IPS-NIHi7 (cell line): ENCODE measurements at regions not wholly inside any gene's neighbourhood (a gene's known extent, or its start where the extent isn't known, plus 50 kb on each side); places are given as distances from the start of the nearest gene placed in this dataset.

ENCODE experiments used
- DNase-seq: peaks from one replicate; pipeline ENCODE4 v3.0.0; 2012; ENCODE audit warnings: mixed read lengths; ENCODE audit errors: extremely low spot score

DNA sequence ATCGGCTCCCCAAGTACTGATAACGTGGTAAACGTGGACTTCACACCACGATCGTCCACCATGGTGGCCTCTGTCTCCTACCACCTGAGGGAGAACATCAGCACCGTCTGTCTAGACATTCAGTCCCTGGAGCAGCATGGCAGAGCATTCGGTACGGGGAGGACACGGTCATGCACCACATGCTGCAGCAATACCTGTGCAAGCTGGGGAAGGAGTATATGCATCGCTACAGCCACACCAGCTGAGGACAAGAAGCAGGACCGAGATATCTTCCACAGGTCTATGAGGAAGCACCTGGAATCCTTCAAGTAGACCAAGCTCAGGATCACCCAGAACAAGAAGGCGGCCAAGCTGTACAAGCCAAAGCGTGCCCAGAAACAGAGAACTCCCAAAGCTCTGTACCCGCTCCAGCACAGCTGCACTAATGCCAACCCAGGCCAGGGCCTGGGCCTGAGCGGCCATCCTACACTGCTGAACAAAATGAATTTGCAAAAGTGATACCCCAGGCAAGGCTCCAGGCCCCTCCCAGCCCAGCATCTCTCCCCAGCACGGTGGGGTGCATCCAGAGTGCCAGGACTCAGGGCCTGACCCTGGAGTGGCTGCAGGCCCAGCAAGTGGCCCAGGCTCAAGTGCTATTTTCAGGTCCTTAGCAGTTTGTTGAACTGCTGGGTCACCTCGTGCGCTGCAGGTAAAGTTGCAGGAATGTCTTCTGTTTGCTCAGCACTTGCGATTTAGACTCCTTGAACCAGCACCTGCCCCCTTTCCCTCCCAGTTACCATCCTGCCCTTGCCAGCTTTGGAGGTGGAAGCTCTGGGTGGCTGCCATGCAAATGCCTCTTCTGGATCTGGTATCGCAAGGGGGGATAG lies 119.3 kb upstream of the SERPIND1 start:
- DNase-seq: no peak

DNA sequence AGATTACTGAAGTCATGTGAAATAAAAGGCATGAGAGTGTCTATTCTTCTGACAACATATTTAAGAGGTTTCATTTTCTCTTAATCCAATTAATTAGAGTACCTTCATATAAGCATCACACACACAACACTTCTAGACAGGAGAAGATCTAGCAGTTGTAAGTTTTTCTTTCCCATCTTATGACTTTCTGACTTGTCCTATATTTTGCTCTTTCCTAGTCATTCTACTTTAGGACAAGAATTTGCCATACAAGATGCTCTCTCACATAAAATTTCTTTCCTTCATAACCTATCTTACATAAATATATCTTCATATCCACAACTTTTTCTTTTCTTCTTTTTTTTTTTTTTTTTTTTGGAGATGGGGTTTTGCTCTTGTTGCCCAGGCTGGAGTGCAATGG lies 118.3 kb upstream of the SERPIND1 start:
- no peak for DNase-seq

DNA sequence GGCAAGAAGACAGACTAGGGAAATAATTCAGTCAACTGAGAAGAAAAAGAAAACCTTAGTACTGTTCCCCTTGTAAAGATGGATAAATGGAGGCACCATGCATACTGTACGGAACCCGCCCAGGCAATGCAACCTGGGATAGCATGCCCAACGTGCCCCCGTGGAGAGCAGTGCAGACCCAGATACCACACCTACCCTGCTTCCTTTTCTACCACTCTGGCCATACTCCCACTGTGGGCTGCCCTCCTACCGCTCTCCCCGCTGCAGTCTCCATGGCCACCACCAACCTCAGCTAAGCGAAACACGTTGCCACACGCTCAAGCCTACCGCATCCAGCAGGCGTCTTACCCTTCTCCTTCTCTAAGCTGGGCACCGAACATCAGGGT lies 117.4 kb upstream of the SERPIND1 start:
- no peak for DNase-seq

DNA sequence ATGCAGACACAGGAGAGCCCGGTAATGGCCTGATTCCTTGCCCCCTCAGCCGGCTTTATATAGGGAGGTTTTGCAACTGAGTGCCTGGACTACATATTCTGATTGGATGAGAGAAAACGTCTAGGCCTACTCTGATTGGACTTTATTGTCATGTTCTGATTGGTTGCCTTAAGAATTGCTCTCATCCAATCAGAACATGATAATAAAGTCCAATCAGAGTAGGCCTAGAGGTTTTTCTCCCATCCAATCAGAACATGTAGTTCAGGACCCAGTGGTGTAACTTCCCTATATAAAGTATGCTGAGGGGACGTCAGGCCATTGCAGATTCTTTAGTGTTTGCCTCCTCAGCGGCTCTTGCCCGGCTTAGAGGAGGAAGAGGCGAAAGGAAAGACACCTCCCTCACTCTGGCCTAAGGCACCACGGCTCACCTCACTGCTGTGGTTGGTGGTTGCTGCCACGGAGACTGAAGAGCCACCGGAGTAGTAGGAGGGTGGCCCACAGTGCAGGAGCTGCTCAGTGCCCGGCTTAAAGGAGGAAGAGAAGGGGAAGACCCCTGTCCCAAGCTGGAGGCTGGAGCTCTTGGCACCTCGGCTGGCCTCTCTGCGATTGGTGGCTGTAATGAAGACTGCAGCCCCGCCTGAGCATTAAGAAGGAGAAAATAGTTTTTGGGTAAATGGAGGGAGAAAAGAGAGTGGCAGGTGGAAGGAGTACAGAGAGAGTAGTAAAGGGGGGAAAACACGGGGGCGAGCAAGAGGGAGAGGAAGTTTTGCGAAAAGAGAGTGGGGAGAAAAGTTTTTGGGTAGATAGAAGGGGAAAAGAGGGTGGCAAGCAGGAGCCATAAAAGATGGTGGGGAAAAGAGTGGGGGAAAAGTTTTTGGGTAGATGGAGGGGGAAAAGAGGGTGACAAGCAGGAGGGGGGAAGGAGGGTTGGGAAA lies 116.7 kb upstream of the SERPIND1 start:
- DNase-seq: no peak
